ENCODE measurements at regions not wholly inside any gene's neighbourhood (a gene's known extent, or its start where the extent isn't known, plus 50 kb on each side); places are given as distances from the start of the nearest gene placed in this dataset.

DNA sequence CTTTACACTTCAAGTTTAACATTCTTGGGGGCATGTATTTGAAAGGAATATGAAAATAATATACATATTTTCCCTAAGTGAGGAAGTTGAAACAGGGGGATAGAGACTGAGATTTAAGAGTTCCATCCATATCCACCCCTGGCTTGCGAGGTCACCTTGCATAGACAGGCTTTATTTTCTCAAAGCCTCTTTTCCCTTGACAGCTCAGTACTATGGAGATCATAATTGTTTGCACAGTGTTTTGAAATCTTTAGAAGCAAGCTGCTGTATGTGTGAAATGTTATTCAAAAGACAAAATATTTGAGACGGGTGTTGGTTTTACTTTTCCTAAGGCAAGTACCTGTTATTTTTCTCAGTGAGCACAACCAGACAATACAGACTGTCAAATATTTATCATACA lies 163.1 kb downstream of the LRRC70 start:
- no peak for TF ChIP-seq EZH2phosphoT487 (IDR thresholded peaks at IDR 0.05; ENCODE audit: borderline replicate concordance, low read depth, low read length)
- TF ChIP-seq, protein P1, sequence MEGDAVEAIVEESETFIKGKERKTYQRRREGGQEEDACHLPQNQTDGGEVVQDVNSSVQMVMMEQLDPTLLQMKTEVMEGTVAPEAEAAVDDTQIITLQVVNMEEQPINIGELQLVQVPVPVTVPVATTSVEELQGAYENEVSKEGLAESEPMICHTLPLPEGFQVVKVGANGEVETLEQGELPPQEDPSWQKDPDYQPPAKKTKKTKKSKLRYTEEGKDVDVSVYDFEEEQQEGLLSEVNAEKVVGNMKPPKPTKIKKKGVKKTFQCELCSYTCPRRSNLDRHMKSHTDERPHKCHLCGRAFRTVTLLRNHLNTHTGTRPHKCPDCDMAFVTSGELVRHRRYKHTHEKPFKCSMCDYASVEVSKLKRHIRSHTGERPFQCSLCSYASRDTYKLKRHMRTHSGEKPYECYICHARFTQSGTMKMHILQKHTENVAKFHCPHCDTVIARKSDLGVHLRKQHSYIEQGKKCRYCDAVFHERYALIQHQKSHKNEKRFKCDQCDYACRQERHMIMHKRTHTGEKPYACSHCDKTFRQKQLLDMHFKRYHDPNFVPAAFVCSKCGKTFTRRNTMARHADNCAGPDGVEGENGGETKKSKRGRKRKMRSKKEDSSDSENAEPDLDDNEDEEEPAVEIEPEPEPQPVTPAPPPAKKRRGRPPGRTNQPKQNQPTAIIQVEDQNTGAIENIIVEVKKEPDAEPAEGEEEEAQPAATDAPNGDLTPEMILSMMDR (conservative IDR thresholded peaks at IDR 0.05; ENCODE audit: low read length) = no peak
- Histone ChIP-seq H3K4me1 (ENCODE audit: insufficient read depth, low read length, poor library complexity, severe bottlenecking) (no peaks in the 10 kb centered on the region), H3K79me2 (ENCODE audit: insufficient read depth, low read depth, low read length) (no peaks in the 10 kb centered on the region), H2AFZ (ENCODE audit: low read length) (no peak overlapping the region), H3K9me3 (ENCODE audit: low read length) (no peaks in the 10 kb centered on the region), H3K9me2 (ENCODE audit: insufficient read depth, low read length) (no peaks in the 10 kb centered on the region), H3K4me3 (ENCODE audit: low read depth, low read length, poor library complexity, severe bottlenecking) (no peak overlapping the region), H3K4me2 (ENCODE audit: low read length) (no peak overlapping the region), H4K20me1 (ENCODE audit: insufficient read depth, low read length) (no peaks in the 10 kb centered on the region), H3K27ac (ENCODE audit: low read depth, low read length, poor library complexity, severe bottlenecking) (no peak overlapping the region), H3K36me3 (ENCODE audit: insufficient read depth, low read length) (no peaks in the 10 kb centered on the region)
- intact Hi-C loops (cut with micrococcal nuclease; ENCODE audit: unreplicated experiment) = no loop called here
- CTCF ChIA-PET (ENCODE audit: unreplicated experiment) = no interaction called here
- BruUV-seq (replicated peaks) = no TSS peak
- no peak for DNase-seq (ENCODE audit: low spot score)
- POLR2A ChIA-PET = no interaction called here

DNA sequence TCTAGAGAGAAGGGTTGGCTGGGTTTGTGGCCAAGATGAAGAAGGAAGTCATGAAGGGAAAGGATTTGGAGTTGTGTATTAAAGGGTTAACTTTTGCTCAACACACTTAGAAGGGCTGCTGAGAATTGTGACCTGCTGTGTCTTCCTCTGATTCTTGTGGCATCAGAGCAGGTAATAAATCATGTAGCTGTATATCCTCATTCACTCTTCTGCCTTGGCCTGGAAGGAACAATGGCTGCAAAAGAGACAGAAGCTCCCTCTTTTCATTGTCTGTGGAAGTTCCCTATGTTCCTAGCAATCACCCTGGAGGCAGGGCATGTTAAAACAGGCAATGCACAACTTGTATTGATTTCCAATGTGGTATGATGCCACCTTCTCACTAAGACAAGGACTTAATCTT lies 159.1 kb downstream of the LRRC70 start:
- no peaks in the 10 kb centered on the region for H3K9me2 ChIP-seq (ENCODE audit: insufficient read depth, low read length)
- H3K27ac ChIP-seq (ENCODE audit: low read depth, low read length, poor library complexity, severe bottlenecking) = no peak overlapping the region
- H3K79me2 ChIP-seq (ENCODE audit: insufficient read depth, low read depth, low read length) = no peaks in the 10 kb centered on the region
- no peaks in the 10 kb centered on the region for H3K4me1 ChIP-seq (ENCODE audit: insufficient read depth, low read length, poor library complexity, severe bottlenecking)
- intact Hi-C loops (cut with micrococcal nuclease; ENCODE audit: unreplicated experiment) = no loop called here
- H3K4me3 ChIP-seq (ENCODE audit: low read depth, low read length, poor library complexity, severe bottlenecking) = no peak overlapping the region
- no peaks in the 10 kb centered on the region for H4K20me1 ChIP-seq (ENCODE audit: insufficient read depth, low read length)
- POLR2A ChIA-PET = interaction anchor here (0.7 kb wide), 2 partner anchors 9 to 414 kb away, joined by 3 to 5 read pairs; no protein-coding TSS in a partner anchor
- no peak for TF ChIP-seq EZH2phosphoT487 (IDR thresholded peaks at IDR 0.05; ENCODE audit: borderline replicate concordance, low read depth, low read length)
- TF ChIP-seq, protein P1 (conservative IDR thresholded peaks at IDR 0.05; ENCODE audit: low read length) = no peak
- no TSS peak for BruUV-seq (replicated peaks)
- no peak overlapping the region for H3K4me2 ChIP-seq (ENCODE audit: low read length)
- DNase-seq (ENCODE audit: low spot score) = no peak
- CTCF ChIA-PET (ENCODE audit: unreplicated experiment) = no interaction called here
- no peak overlapping the region for H2AFZ ChIP-seq (ENCODE audit: low read length)
- no peaks in the 10 kb centered on the region for H3K9me3 ChIP-seq (ENCODE audit: low read length)
- no peaks in the 10 kb centered on the region for H3K36me3 ChIP-seq (ENCODE audit: insufficient read depth, low read length)

DNA sequence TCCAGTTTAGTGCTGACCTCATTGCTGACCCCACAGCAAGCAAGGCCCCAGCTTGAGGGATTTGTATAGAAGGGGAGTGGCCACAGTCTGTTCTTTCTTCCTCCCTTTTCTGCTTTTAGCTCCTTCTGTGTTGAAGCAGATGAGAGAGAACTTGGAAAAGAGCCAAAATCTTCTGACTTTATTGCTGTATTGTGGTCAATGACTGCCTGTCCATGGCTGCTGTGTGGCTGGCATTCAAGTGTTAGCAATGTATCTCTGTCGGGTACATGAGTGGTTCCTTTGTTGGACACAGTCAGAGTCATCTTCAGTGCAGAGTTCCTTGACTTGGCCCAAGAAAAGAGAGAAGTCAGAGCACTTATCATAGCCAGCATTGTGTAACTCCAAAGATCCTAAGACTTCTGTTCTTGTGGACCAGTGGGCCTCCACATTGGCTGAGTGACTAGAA lies 154.1 kb downstream of the LRRC70 start:
- CTCF ChIA-PET (ENCODE audit: unreplicated experiment) = no interaction called here
- TF ChIP-seq, protein P1 (conservative IDR thresholded peaks at IDR 0.05; ENCODE audit: low read length) = no peak
- TF ChIP-seq EZH2phosphoT487 (IDR thresholded peaks at IDR 0.05; ENCODE audit: borderline replicate concordance, low read depth, low read length) = no peak
- POLR2A ChIA-PET = interaction anchor here (0.5 kb wide), 1 partner anchor 375 kb away, joined by 3 read pairs; no protein-coding TSS in a partner anchor
- H3K4me1 ChIP-seq (ENCODE audit: insufficient read depth, low read length, poor library complexity, severe bottlenecking) = no peaks in the 10 kb centered on the region
- BruUV-seq (replicated peaks) = no TSS peak
- no peaks in the 10 kb centered on the region for H4K20me1 ChIP-seq (ENCODE audit: insufficient read depth, low read length)
- H3K9me3 ChIP-seq (ENCODE audit: low read length) = no peaks in the 10 kb centered on the region
- H3K9me2 ChIP-seq (ENCODE audit: insufficient read depth, low read length) = no peaks in the 10 kb centered on the region
- no peak for DNase-seq (ENCODE audit: low spot score)
- H3K4me3 ChIP-seq (ENCODE audit: low read depth, low read length, poor library complexity, severe bottlenecking) = no peak overlapping the region
- H2AFZ ChIP-seq (ENCODE audit: low read length) = no peak overlapping the region
- H3K4me2 ChIP-seq (ENCODE audit: low read length) = no peak overlapping the region
- no peak overlapping the region for H3K27ac ChIP-seq (ENCODE audit: low read depth, low read length, poor library complexity, severe bottlenecking)
- intact Hi-C loops (cut with micrococcal nuclease; ENCODE audit: unreplicated experiment) = no loop called here
- no peaks in the 10 kb centered on the region for H3K79me2 ChIP-seq (ENCODE audit: insufficient read depth, low read depth, low read length)
- H3K36me3 ChIP-seq (ENCODE audit: insufficient read depth, low read length) = no peaks in the 10 kb centered on the region
